OCI-LY7 (cell line): ENCODE measurements at regions not wholly inside any gene's neighbourhood (a gene's known extent, or its start where the extent isn't known, plus 50 kb on each side); places are given as distances from the start of the nearest gene placed in this dataset.

ENCODE experiments used
- BruUV-seq: library from RNA; stranded (reverse); fragments of 400-500 nt; replicated peaks from 2 replicates; lab custom pipeline; 2021; lab: Mats Ljungman, UMichigan
- CTCF ChIA-PET: fragments of 300-600 bp; sonication (Branson Sonifier 250); formaldehyde crosslinking; loops from one replicate; lab custom pipeline; 2022; ENCODE audit warnings: antibody characterized with exemption; ENCODE audit not compliant: unreplicated experiment; lab: Charles Lee
- POLR2A ChIA-PET: fragments of 300-600 bp; sonication (Branson Sonifier 250); formaldehyde crosslinking; loops from one replicate; lab custom pipeline; 2022; ENCODE audit warnings: antibody characterized with exemption; lab: Charles Lee
- DNase-seq: peaks from one replicate; pipeline ENCODE4 v3.0.0-alpha.2; 2015; ENCODE audit warnings: low spot score
- H2AFZ ChIP-seq: fragments of 200-600 bp; sonication (generic), shearing (Covaris generic); 2 replicates; pipeline ENCODE4 v1.6.1; 2014; ENCODE audit warnings: mild to moderate bottlenecking, antibody characterized with exemption, low read length, moderate library complexity
- H3K27ac ChIP-seq: fragments of 200-600 bp; sonication (generic); 2 replicates; pipeline ENCODE4 v1.5.1; 2014; ENCODE audit warnings: mixed run types, low read depth, mild to moderate bottlenecking, moderate library complexity, low read length, inconsistent platforms; ENCODE audit not compliant: poor library complexity, severe bottlenecking
- H3K36me3 ChIP-seq: fragments of 200-600 bp; sonication (generic); 2 replicates; pipeline ENCODE4 v1.6.1; 2014; ENCODE audit warnings: mild to moderate bottlenecking, antibody characterized with exemption, low read length, moderate library complexity, mixed read lengths; ENCODE audit not compliant: insufficient read depth
- H3K4me1 ChIP-seq: fragments of 200-600 bp; sonication (generic); 2 replicates; pipeline ENCODE4 v1.5.1; 2014; ENCODE audit warnings: mild to moderate bottlenecking, low read length; ENCODE audit not compliant: insufficient read depth, poor library complexity, severe bottlenecking
- H3K4me2 ChIP-seq: fragments of 200-600 bp; sonication (generic); 2 replicates; pipeline ENCODE4 v1.6.1; 2014; ENCODE audit warnings: mild to moderate bottlenecking, low read length
- H3K4me3 ChIP-seq: fragments of 200-600 bp; sonication (generic); 2 replicates; pipeline ENCODE4 v1.5.1; 2014; ENCODE audit warnings: mild to moderate bottlenecking, low read depth, low read length; ENCODE audit not compliant: poor library complexity, severe bottlenecking
- H3K79me2 ChIP-seq: fragments of 200-600 bp; sonication (generic); 2 replicates; pipeline ENCODE4 v1.6.1; 2016; ENCODE audit warnings: low read depth, mild to moderate bottlenecking, low read length, moderate library complexity, mixed read lengths; ENCODE audit not compliant: insufficient read depth
- H3K9me2 ChIP-seq: fragments of 200-600 bp; sonication (generic); 2 replicates; pipeline ENCODE4 v1.6.1; 2016; ENCODE audit warnings: mild to moderate bottlenecking, low read length, mixed read lengths; ENCODE audit not compliant: insufficient read depth
- H3K9me3 ChIP-seq: fragments of 200-600 bp; sonication (generic); 2 replicates; pipeline ENCODE4 v1.6.1; 2014; ENCODE audit warnings: mild to moderate bottlenecking, mixed run types, low read length, mixed read lengths
- H4K20me1 ChIP-seq: fragments of 200-600 bp; sonication (generic); 2 replicates; pipeline ENCODE4 v1.6.1; 2014; ENCODE audit warnings: mild to moderate bottlenecking, antibody characterized with exemption, low read length, moderate library complexity, mixed read lengths; ENCODE audit not compliant: insufficient read depth
- CTCF ChIP-seq: fragments of 200-600 bp; sonication (generic); conservative IDR thresholded peaks from 2 replicates; pipeline ENCODE4 v1.5.1; 2014; ENCODE audit warnings: mild to moderate bottlenecking, antibody characterized with exemption, low read length, moderate library complexity, mixed read lengths
- EZH2phosphoT487 ChIP-seq: fragments of 200-600 bp; sonication (generic); IDR thresholded peaks from 2 replicates; pipeline ENCODE4 v1.6.1; 2018; ENCODE audit warnings: low read depth, borderline replicate concordance, mild to moderate bottlenecking, mixed run types, antibody characterized with exemption, low read length, moderate library complexity, mixed read lengths
- intact Hi-C: fragments of 100-400 bp; cut with micrococcal nuclease; formaldehyde crosslinking; loops from one replicate; pipeline ENCODE4 v1.10.0; 2022; ENCODE audit not compliant: unreplicated experiment

DNA sequence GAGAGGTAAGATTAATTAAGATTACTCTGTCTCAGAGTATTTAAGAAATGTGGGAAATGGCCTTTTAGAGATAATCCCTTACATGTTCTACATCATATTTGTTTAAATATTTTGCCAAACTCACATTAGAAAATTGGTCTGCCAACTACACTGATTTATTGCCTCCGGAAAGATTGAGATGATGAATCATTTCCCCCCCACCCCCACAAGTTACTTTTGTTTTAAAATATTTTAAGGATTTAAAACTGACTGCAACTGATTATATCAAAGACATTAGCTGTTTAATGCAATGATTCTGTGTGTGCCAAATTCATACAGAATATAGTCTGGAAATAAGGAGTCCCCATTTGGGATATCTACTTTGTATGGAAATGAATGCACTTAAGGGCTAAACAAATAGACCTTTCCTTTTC lies 674.4 kb downstream of the PRR16 start:
- no peaks in the 10 kb centered on the region for H4K20me1 ChIP-seq
- no peaks in the 10 kb centered on the region for H3K9me3 ChIP-seq
- H2AFZ ChIP-seq = no peak overlapping the region
- intact Hi-C loops = no loop called here
- no TSS peak for BruUV-seq
- no peaks in the 10 kb centered on the region for H3K79me2 ChIP-seq
- no peak for DNase-seq
- ChIA-PET CTCF (no interaction called here), POLR2A (no interaction called here)
- H3K9me2 ChIP-seq = no peaks in the 10 kb centered on the region
- H3K36me3 ChIP-seq = no peaks in the 10 kb centered on the region
- H3K4me2 ChIP-seq = no peak overlapping the region
- TF ChIP-seq CTCF = no peak
- TF ChIP-seq EZH2phosphoT487 = no peak
- H3K4me3 ChIP-seq = no peak overlapping the region
- no peak overlapping the region for H3K27ac ChIP-seq
- no peaks in the 10 kb centered on the region for H3K4me1 ChIP-seq

DNA sequence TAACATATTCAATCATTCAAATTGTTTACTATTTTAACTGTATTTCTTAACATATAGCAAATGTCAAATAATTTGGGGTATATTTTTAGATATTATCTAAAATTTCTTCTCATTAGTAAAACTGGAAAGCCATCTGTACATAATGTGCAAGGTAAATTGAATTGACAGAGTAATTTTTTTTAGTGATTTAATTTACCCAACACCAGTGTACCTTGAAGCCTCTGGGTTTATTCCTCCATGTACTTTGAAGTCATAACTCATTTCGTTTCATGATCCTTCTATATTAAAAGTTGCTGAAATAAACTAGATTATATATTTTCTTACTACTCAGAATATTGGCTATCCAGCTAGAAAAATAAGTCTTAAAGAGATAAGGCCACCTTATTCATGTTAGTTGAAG lies 674.9 kb downstream of the PRR16 start:
- Histone ChIP-seq H3K79me2 (no peaks in the 10 kb centered on the region), H3K4me2 (no peak overlapping the region), H3K9me3 (no peaks in the 10 kb centered on the region), H3K4me3 (no peak overlapping the region), H3K9me2 (no peaks in the 10 kb centered on the region), H2AFZ (no peak overlapping the region), H4K20me1 (no peaks in the 10 kb centered on the region), H3K36me3 (no peaks in the 10 kb centered on the region), H3K27ac (no peak overlapping the region), H3K4me1 (no peaks in the 10 kb centered on the region)
- DNase-seq = no peak
- TF ChIP-seq CTCF (no peak), EZH2phosphoT487 (no peak)
- CTCF ChIA-PET = no interaction called here
- POLR2A ChIA-PET = no interaction called here
- no TSS peak for BruUV-seq
- intact Hi-C loops = no loop called here

GRCh38 chr5:121144764-121145163 lies 680.7 kb downstream of the PRR16 start:
- POLR2A ChIA-PET = interaction anchor here (1.1 kb wide), 1 partner anchor 9 kb away, joined by 3 read pairs; no protein-coding TSS in a partner anchor

More at GRCh38 chr5:121144764-121145163, 680.7 kb downstream of the PRR16 start:
- no peaks in the 10 kb centered on the region for H3K4me1 ChIP-seq
- H3K36me3 ChIP-seq = no peaks in the 10 kb centered on the region
- BruUV-seq = no TSS peak
- no peak for TF ChIP-seq EZH2phosphoT487
- no peak for TF ChIP-seq CTCF
- no peaks in the 10 kb centered on the region for H3K9me2 ChIP-seq
- H2AFZ ChIP-seq = no peak overlapping the region
- no peak overlapping the region for H3K27ac ChIP-seq
- intact Hi-C loops = no loop called here
- no peaks in the 10 kb centered on the region for H3K9me3 ChIP-seq
- no peak for DNase-seq
- H3K4me2 ChIP-seq = no peak overlapping the region
- CTCF ChIA-PET = no interaction called here
- H3K4me3 ChIP-seq = no peak overlapping the region
- H4K20me1 ChIP-seq = no peaks in the 10 kb centered on the region
- no peaks in the 10 kb centered on the region for H3K79me2 ChIP-seq
